Activated CD4-positive, alpha-beta T cell treated with anti-CD3 and anti-CD28 coated beads, Interleukin-10, Interleukin-2, amounts not matched to agents 100 ng/mL and 50 ng/mL, durations not matched to agents 16 hours and 8 hours (primary cell): ENCODE measurements at regions not wholly inside any gene's neighbourhood (a gene's known extent, or its start where the extent isn't known, plus 50 kb on each side); places are given as distances from the start of the nearest gene placed in this dataset.
A peak's percentile ranks its signal among the peaks of the same experiment; 100 is the strongest.
"Not testable (repeated sequence)": the region's sequence is repeated elsewhere in the genome, so short reads cannot be mapped to it uniquely, and the experiment has no call there.

ENCODE experiments used
- DNase-seq: peaks from one replicate; pipeline ENCODE4 v3.0.0-alpha.2; 2020

- DNase-seq: no peak
Measured at GRCh38 chr15:62517541-62517940, 352.5 kb upstream of the C2CD4B start.

DNA sequence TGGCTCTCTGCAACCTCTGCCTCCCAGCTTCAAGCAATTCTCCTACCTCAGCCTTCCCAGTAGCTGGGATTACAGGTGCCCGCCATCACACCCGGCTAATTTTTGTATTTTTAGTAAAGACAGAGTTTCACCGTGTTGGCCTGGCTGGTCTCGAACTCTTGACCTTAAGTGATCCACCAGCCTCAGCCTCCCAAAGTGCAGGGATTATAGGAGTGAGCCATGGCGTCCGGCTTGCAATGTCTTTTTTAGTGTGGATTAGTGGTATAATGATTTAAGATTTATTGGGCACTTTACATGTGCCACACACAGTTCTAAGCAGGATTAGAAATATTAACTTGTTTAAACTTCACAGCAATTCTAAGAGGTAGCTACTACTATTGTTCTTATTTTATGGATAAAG, 353.6 kb upstream of the C2CD4B start:
- not testable (repeated sequence) for DNase-seq

DNA sequence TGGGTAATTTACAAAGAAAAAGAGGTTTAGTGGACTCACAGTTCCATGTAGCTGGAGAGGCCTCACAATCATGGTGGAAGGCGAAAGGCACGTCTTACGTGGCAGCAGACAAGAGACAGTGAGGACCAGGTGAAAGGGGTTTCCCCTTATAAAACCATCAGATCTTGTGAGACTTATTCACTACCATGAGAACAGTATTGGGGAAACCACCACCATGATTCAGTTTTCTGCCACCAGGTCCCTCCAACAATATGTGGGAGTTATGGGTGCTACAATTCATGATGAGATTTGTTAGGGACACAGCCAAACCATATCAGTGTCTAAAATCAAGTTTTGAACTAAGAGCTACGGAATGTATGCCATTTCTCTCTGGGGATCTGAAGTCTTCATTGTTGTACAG, 354.8 kb upstream of the C2CD4B start:
- no peak for DNase-seq

DNA sequence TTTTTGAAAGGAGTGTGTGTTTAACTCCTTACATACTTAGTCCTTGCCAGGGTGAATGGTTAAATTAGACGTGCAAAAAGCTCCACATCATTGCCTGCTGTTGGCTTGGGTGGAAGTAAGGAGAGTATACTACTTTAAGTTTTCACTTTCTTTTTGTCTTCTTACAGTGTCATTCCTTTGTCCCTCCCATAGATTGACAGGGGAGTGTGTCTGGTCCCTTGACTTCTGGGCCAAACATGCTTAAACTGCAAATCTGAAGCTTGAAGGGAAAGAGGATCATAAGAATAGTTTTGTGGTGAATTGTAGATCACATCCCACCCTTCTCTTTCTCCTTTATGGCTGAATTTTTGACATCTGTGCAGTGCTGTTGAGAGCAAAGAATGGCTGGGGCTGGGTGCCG, 355.8 kb upstream of the C2CD4B start:
- DNase-seq: no peak

GRCh38 chr15:62521396-62521795, 356.3 kb upstream of the C2CD4B start:
- no peak for DNase-seq

DNA sequence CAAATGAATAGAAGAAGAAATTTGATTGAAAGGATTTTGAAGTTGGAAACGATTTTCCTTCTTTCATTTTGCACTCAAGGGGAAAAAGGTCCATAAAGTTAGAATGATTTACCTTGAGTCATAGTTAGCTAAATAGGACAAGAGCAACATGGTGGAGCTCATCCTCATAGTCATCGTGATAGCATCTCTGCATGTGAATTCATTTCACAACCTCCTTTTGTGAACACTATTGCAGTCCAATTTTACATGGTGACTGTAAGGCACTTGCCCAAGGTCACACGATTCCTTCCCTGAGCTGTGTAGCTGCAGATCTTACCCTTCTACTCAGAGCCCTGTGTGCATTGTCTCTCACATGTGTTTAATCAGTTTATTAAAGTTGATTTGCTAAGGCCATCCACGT, 359.8 kb upstream of the C2CD4B start:
- DNase-seq: no peak

DNA sequence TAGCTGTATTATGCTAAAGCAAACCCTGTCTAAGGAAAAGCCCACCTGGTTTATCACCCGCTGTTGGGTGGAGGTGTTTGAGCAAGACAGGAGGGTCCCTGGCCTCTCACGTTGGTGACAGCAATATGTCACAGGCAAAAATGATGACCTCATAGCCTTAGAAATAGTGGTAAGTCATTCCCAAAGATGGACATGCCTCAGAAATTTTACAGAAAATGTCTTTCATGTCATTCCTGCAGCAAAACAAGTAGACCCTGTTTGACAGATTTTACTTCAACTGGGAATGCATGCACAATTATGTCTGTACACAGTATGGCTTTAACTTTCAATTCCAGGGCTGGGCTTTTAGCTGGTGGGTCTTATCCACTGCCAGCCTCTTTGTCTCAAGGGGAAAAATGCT, 362.3 kb upstream of the C2CD4B start:
- no peak for DNase-seq

GRCh38 chr15:62528505-62528904, 363.4 kb upstream of the C2CD4B start:
- DNase-seq: no peak

GRCh38 chr15:62532367-62532766, 367.3 kb upstream of the C2CD4B start:
- no peak for DNase-seq

GRCh38 chr15:62533687-62534086, 368.6 kb upstream of the C2CD4B start:
- no peak for DNase-seq

DNA sequence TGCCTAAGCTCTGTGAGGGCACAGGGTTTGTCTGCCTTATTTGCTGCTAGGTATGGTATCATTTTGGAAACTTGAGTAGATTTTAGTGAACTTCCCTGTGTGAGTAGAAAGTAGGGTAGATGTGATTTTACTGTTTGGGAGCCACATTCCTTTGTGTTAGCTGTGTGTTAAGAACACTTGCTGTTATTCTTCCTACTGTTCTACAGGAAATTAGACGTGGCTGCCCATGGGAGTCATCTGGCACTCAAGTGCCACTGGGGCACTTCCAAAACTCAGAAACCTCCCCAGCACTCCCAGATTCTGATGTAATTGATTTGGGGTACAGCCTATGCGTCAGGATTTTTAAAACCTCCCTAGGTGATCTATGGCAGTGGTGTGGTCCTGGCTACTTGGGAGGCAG, 369.9 kb upstream of the C2CD4B start:
- DNase-seq: no peak

DNA sequence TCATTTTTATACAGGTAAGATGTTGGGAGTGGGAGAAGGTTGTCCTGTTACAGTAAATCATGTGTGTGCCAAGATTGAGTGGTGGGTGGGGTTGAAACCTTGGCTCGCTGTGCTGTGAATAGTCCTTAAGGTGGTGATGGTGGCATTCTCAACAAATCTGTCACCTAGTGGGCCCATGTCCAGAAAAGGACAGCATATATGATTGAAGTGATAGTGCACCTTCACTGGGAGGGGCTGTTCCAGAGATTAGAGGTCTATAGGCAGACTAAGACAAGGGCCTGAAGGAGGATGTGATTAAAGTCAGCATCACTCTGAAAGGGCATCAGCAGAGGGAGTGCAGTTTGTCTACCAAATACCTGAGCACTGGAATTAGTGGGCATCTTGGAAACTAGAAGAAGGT, 374.2 kb upstream of the C2CD4B start:
- no peak for DNase-seq

DNA sequence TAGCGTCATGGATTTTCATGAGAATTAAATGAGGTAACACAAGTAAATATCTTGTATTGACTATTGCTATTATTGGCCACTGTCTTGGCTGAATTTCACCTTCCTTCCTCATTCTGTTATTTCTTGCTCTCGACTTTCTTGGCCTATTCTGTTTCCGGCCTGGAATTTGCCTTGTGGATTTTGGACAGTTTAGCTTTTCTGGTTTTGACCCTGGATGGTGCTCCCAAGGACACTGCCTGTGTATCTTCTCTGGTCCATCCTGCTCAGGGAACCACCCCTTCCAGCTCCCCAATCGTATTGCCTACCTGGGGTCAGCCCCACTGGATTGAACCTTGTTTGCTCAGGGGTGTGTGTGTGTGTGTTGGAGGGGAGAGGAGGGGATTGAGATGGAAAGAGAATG, 376.2 kb upstream of the C2CD4B start:
- no peak for DNase-seq

- DNase-seq: no peak
Measured at GRCh38 chr15:62541846-62542245, 376.8 kb upstream of the C2CD4B start.

GRCh38 chr15:62544446-62544845, 379.4 kb upstream of the C2CD4B start:
- no peak for DNase-seq

- DNase-seq: no peak
Measured at GRCh38 chr15:62545467-62546227, 380.6 kb upstream of the C2CD4B start.

GRCh38 chr15:62546628-62547027, 381.5 kb upstream of the C2CD4B start:
- no peak for DNase-seq

DNA sequence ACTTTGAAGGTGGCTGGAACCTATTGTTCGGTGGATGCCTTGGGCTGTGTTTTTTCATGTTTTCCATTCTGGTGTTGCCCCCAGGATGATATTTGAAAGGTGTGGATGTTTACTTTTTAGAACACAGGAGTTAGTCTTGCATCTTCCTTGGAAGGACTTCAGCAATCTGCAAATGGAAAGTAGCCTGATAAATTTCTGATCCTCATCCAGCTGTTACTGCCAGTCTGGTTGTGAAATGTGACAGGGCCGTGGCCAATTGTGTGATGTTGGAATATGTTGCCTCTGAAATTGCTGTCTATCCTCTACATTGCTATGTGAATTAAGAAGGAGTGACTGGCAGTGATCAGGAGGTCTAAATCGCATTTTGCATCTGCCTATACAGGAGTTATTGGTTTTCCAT, 382.5 kb upstream of the C2CD4B start:
- DNase-seq: no peak

GRCh38 chr15:62549345-62549970, 384.4 kb upstream of the C2CD4B start:
- DNase-seq: peak; percentile 21

DNA sequence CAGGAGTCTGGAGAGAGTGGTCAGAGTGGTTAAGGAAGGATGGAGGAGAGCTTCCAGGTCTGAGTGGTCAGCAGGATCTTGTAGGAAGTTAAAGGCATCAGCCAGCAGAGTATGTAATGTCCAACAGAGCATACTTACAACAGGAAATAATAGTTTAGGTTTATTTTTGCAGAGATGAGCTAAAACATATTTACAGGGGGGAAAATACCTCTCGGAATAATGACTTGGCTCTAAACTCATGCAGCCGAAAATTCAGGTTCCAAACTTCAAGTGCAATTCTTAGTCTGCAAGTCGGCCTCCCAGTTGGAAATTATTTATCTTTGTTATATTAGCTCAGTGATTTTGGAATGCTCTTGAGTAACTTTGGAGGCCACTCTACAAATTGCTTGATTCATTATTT, 385.0 kb upstream of the C2CD4B start:
- DNase-seq: no peak

- no peak for DNase-seq
Measured at GRCh38 chr15:62552444-62552843, 387.4 kb upstream of the C2CD4B start.

DNA sequence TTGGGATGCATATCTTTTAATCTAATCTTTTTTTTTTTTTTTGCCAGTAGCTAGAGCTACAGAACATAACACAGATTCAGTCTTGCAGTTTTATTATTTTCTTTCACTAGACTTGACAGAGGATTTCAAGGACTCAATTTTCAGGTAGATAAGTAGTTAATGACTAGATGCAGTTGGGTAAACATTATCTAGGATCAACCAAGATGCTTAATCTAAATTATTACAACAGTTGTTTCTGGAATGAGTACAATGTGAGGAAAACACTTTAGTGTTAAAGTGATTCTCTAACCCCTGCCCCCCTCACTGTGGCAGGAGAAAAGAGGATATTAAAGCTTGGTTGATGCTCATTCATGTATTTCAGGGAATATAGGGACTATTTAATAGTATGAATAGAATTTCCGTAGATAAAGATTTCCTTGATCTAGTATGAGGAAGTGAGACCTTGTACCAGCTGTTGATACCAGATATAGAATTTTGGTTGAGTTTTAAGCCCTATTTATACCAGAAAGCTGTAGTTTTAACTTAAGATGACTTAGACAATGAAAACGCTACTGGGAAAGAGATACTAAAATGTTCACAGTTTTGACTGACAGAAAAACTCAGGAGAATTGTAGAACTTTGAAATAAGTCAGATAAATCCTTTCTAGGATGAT, 389.0 kb upstream of the C2CD4B start:
- no peak for DNase-seq

GRCh38 chr15:62558640-62559380, 393.7 kb upstream of the C2CD4B start:
- DNase-seq: no peak

GRCh38 chr15:62559381-62559733, 394.3 kb upstream of the C2CD4B start:
- no peak for DNase-seq
